OCI-LY7 (cell line): ENCODE measurements at regions not wholly inside any gene's neighbourhood (a gene's known extent, or its start where the extent isn't known, plus 50 kb on each side); places are given as distances from the start of the nearest gene placed in this dataset.

Source experiments
- BruUV-seq: library from RNA; stranded (reverse); fragments of 400-500 nt; replicated peaks from 2 replicates; lab custom pipeline; 2021; lab: Mats Ljungman, UMichigan
- CTCF ChIA-PET: fragments of 300-600 bp; sonication (Branson Sonifier 250); formaldehyde crosslinking; loops from one replicate; lab custom pipeline; 2022; ENCODE audit warnings: antibody characterized with exemption; ENCODE audit not compliant: unreplicated experiment; lab: Charles Lee
- POLR2A ChIA-PET: fragments of 300-600 bp; sonication (Branson Sonifier 250); formaldehyde crosslinking; loops from one replicate; lab custom pipeline; 2022; ENCODE audit warnings: antibody characterized with exemption; lab: Charles Lee
- DNase-seq: peaks from one replicate; pipeline ENCODE4 v3.0.0-alpha.2; 2015; ENCODE audit warnings: low spot score
- H2AFZ ChIP-seq: fragments of 200-600 bp; sonication (generic), shearing (Covaris generic); 2 replicates; pipeline ENCODE4 v1.6.1; 2014; ENCODE audit warnings: mild to moderate bottlenecking, antibody characterized with exemption, low read length, moderate library complexity
- H3K27ac ChIP-seq: fragments of 200-600 bp; sonication (generic); 2 replicates; pipeline ENCODE4 v1.5.1; 2014; ENCODE audit warnings: mixed run types, low read depth, mild to moderate bottlenecking, moderate library complexity, low read length, inconsistent platforms; ENCODE audit not compliant: poor library complexity, severe bottlenecking
- H3K36me3 ChIP-seq: fragments of 200-600 bp; sonication (generic); 2 replicates; pipeline ENCODE4 v1.6.1; 2014; ENCODE audit warnings: mild to moderate bottlenecking, antibody characterized with exemption, low read length, moderate library complexity, mixed read lengths; ENCODE audit not compliant: insufficient read depth
- H3K4me1 ChIP-seq: fragments of 200-600 bp; sonication (generic); 2 replicates; pipeline ENCODE4 v1.5.1; 2014; ENCODE audit warnings: mild to moderate bottlenecking, low read length; ENCODE audit not compliant: insufficient read depth, poor library complexity, severe bottlenecking
- H3K4me2 ChIP-seq: fragments of 200-600 bp; sonication (generic); 2 replicates; pipeline ENCODE4 v1.6.1; 2014; ENCODE audit warnings: mild to moderate bottlenecking, low read length
- H3K4me3 ChIP-seq: fragments of 200-600 bp; sonication (generic); 2 replicates; pipeline ENCODE4 v1.5.1; 2014; ENCODE audit warnings: mild to moderate bottlenecking, low read depth, low read length; ENCODE audit not compliant: poor library complexity, severe bottlenecking
- H3K79me2 ChIP-seq: fragments of 200-600 bp; sonication (generic); 2 replicates; pipeline ENCODE4 v1.6.1; 2016; ENCODE audit warnings: low read depth, mild to moderate bottlenecking, low read length, moderate library complexity, mixed read lengths; ENCODE audit not compliant: insufficient read depth
- H3K9me2 ChIP-seq: fragments of 200-600 bp; sonication (generic); 2 replicates; pipeline ENCODE4 v1.6.1; 2016; ENCODE audit warnings: mild to moderate bottlenecking, low read length, mixed read lengths; ENCODE audit not compliant: insufficient read depth
- H3K9me3 ChIP-seq: fragments of 200-600 bp; sonication (generic); 2 replicates; pipeline ENCODE4 v1.6.1; 2014; ENCODE audit warnings: mild to moderate bottlenecking, mixed run types, low read length, mixed read lengths
- H4K20me1 ChIP-seq: fragments of 200-600 bp; sonication (generic); 2 replicates; pipeline ENCODE4 v1.6.1; 2014; ENCODE audit warnings: mild to moderate bottlenecking, antibody characterized with exemption, low read length, moderate library complexity, mixed read lengths; ENCODE audit not compliant: insufficient read depth
- CTCF ChIP-seq: fragments of 200-600 bp; sonication (generic); conservative IDR thresholded peaks from 2 replicates; pipeline ENCODE4 v1.5.1; 2014; ENCODE audit warnings: mild to moderate bottlenecking, antibody characterized with exemption, low read length, moderate library complexity, mixed read lengths
- EZH2phosphoT487 ChIP-seq: fragments of 200-600 bp; sonication (generic); IDR thresholded peaks from 2 replicates; pipeline ENCODE4 v1.6.1; 2018; ENCODE audit warnings: low read depth, borderline replicate concordance, mild to moderate bottlenecking, mixed run types, antibody characterized with exemption, low read length, moderate library complexity, mixed read lengths
- intact Hi-C: fragments of 100-400 bp; cut with micrococcal nuclease; formaldehyde crosslinking; loops from one replicate; pipeline ENCODE4 v1.10.0; 2022; ENCODE audit not compliant: unreplicated experiment

- H3K4me1 ChIP-seq, result no peaks in the 10 kb centered on the region
- no peak overlapping the region for H2AFZ ChIP-seq
- intact Hi-C loops, result no loop called here
- H3K4me3 ChIP-seq, result no peak overlapping the region
- TF ChIP-seq CTCF (no peak), EZH2phosphoT487 (no peak)
- ChIA-PET CTCF (interaction anchor here (0.6 kb wide), 1 partner anchor 537 kb away, joined by 3 read pairs; no protein-coding TSS in a partner anchor), POLR2A (interaction anchor here (0.5 kb wide), 1 partner anchor 15 kb away, joined by 3 read pairs; no protein-coding TSS in a partner anchor)
- no TSS peak for BruUV-seq
- no peak for DNase-seq
- H4K20me1 ChIP-seq, result no peaks in the 10 kb centered on the region
- no peaks in the 10 kb centered on the region for H3K9me2 ChIP-seq
- no peak overlapping the region for H3K4me2 ChIP-seq
- H3K27ac ChIP-seq, result no peak overlapping the region
- no peaks in the 10 kb centered on the region for H3K79me2 ChIP-seq
- no peaks in the 10 kb centered on the region for H3K36me3 ChIP-seq
- H3K9me3 ChIP-seq, result no peaks in the 10 kb centered on the region
Observed at GRCh38 chr3:151631946-151632345, 101.8 kb upstream of the AADACL2 start.

- Histone ChIP-seq H3K9me3 (no peaks in the 10 kb centered on the region), H3K36me3 (no peaks in the 10 kb centered on the region), H4K20me1 (no peaks in the 10 kb centered on the region), H3K27ac (no peak overlapping the region), H3K4me2 (no peak overlapping the region), H3K4me3 (no peak overlapping the region), H2AFZ (no peak overlapping the region), H3K79me2 (no peaks in the 10 kb centered on the region), H3K4me1 (no peaks in the 10 kb centered on the region), H3K9me2 (no peaks in the 10 kb centered on the region)
- CTCF ChIA-PET, result no interaction called here
- TF ChIP-seq CTCF (no peak), EZH2phosphoT487 (no peak)
- POLR2A ChIA-PET, result interaction anchor here (0.6 to 1.4 kb wide), 2 partner anchors 11 to 68 kb away, joined by 3 to 10 read pairs; no protein-coding TSS in a partner anchor
- intact Hi-C loops, result no loop called here
- no TSS peak for BruUV-seq
- no peak for DNase-seq
Observed at GRCh38 chr3:151630938-151631441, 102.7 kb upstream of the AADACL2 start.

GRCh38 chr3:151630035-151630434 lies 103.7 kb upstream of the AADACL2 start:
- no peak overlapping the region for H3K4me2 ChIP-seq
- H4K20me1 ChIP-seq, result no peaks in the 10 kb centered on the region
- no peaks in the 10 kb centered on the region for H3K9me2 ChIP-seq
- H3K9me3 ChIP-seq, result no peaks in the 10 kb centered on the region
- no peak overlapping the region for H3K4me3 ChIP-seq
- H2AFZ ChIP-seq, result no peak overlapping the region
- H3K27ac ChIP-seq, result no peak overlapping the region
- no peaks in the 10 kb centered on the region for H3K4me1 ChIP-seq
- TF ChIP-seq CTCF (no peak), EZH2phosphoT487 (no peak)
- intact Hi-C loops, result no loop called here
- BruUV-seq, result no TSS peak
- no peak for DNase-seq
- POLR2A ChIA-PET, result interaction anchor here (0.6 to 1.4 kb wide), 3 partner anchors 12 to 1775 kb away, joined by 3 to 10 read pairs (median 3); no protein-coding TSS in a partner anchor
- CTCF ChIA-PET, result no interaction called here
- no peaks in the 10 kb centered on the region for H3K79me2 ChIP-seq
- no peaks in the 10 kb centered on the region for H3K36me3 ChIP-seq
